ENCODE measurements at regions not wholly inside any gene's neighbourhood (a gene's known extent, or its start where the extent isn't known, plus 50 kb on each side); places are given as distances from the start of the nearest gene placed in this dataset.

GRCh38 chr1:106646816-106647215 is 409.7 kb upstream of the PRMT6 start:
- no peaks in the 10 kb centered on the region for H3K36me3 Mint-ChIP-seq (ENCODE audit: low read depth)

GRCh38 chr1:106651028-106651762 is 405.3 kb upstream of the PRMT6 start:
- Mint-ChIP-seq H3K36me3 (ENCODE audit: low read depth) (no peaks in the 10 kb centered on the region), H3K27me3 (no peaks in the 10 kb centered on the region), H3K27ac (no peak overlapping the region), H3K4me3 (no peak overlapping the region), H3K4me1 (no peaks in the 10 kb centered on the region), H3K9me3 (peaks cover 4% of the 10 kb centered on the region)
- no peak for DNase-seq
- intact Hi-C loops (cut with micrococcal nuclease), result no loop called here

More at GRCh38 chr1:106646816-106647215, 409.7 kb upstream of the PRMT6 start:
- no peaks in the 10 kb centered on the region for H3K4me1 Mint-ChIP-seq
- intact Hi-C loops (cut with micrococcal nuclease), result no loop called here
- no peaks in the 10 kb centered on the region for H3K27me3 Mint-ChIP-seq
- H3K4me3 Mint-ChIP-seq, result no peak overlapping the region
- DNase-seq, result no peak
- no peak overlapping the region for H3K27ac Mint-ChIP-seq
- H3K9me3 Mint-ChIP-seq, result no peaks in the 10 kb centered on the region

GRCh38 chr1:106659490-106660244 is 396.8 kb upstream of the PRMT6 start:
- intact Hi-C loops (cut with micrococcal nuclease), result no loop called here

GRCh38 chr1:106675558-106675957 is 380.9 kb upstream of the PRMT6 start:
- no peak for DNase-seq
- intact Hi-C loops (cut with micrococcal nuclease), result no loop called here
- Mint-ChIP-seq H3K4me1 (no peaks in the 10 kb centered on the region), H3K4me3 (no peak overlapping the region), H3K9me3 (no peaks in the 10 kb centered on the region), H3K27ac (no peak overlapping the region), H3K27me3 (no peaks in the 10 kb centered on the region), H3K36me3 (ENCODE audit: low read depth) (no peaks in the 10 kb centered on the region)

More at GRCh38 chr1:106659490-106660244, 396.8 kb upstream of the PRMT6 start:
- Mint-ChIP-seq H3K36me3 (ENCODE audit: low read depth) (no peaks in the 10 kb centered on the region), H3K27ac (no peak overlapping the region), H3K27me3 (no peaks in the 10 kb centered on the region), H3K4me1 (no peaks in the 10 kb centered on the region), H3K9me3 (peaks cover 4% of the 10 kb centered on the region), H3K4me3 (no peak overlapping the region)
- DNase-seq, result no peak

- DNase-seq, result no peak
- H3K27ac Mint-ChIP-seq, result no peak overlapping the region
- no peaks in the 10 kb centered on the region for H3K9me3 Mint-ChIP-seq
- no peaks in the 10 kb centered on the region for H3K27me3 Mint-ChIP-seq
- H3K36me3 Mint-ChIP-seq (ENCODE audit: low read depth), result no peaks in the 10 kb centered on the region
- intact Hi-C loops (cut with micrococcal nuclease), result no loop called here
- no peak overlapping the region for H3K4me3 Mint-ChIP-seq
- H3K4me1 Mint-ChIP-seq, result no peaks in the 10 kb centered on the region
These were observed 380.5 kb upstream of the PRMT6 start for GRCh38 chr1:106676021-106676420.

GRCh38 chr1:106677181-106677580 is 379.3 kb upstream of the PRMT6 start:
- no peak overlapping the region for H3K4me3 Mint-ChIP-seq
- intact Hi-C loops (cut with micrococcal nuclease), result no loop called here
- H3K4me1 Mint-ChIP-seq, result no peaks in the 10 kb centered on the region
- no peaks in the 10 kb centered on the region for H3K9me3 Mint-ChIP-seq
- H3K27ac Mint-ChIP-seq, result no peak overlapping the region
- H3K36me3 Mint-ChIP-seq (ENCODE audit: low read depth), result no peaks in the 10 kb centered on the region
- H3K27me3 Mint-ChIP-seq, result no peaks in the 10 kb centered on the region
- DNase-seq, result no peak

GRCh38 chr1:106677721-106678120 is 378.8 kb upstream of the PRMT6 start:
- no peaks in the 10 kb centered on the region for H3K36me3 Mint-ChIP-seq (ENCODE audit: low read depth)

GRCh38 chr1:106678279-106679050 is 378.0 kb upstream of the PRMT6 start:
- no peak overlapping the region for H3K27ac Mint-ChIP-seq
- no peaks in the 10 kb centered on the region for H3K9me3 Mint-ChIP-seq
- intact Hi-C loops (cut with micrococcal nuclease), result no loop called here
- H3K4me1 Mint-ChIP-seq, result no peaks in the 10 kb centered on the region
- DNase-seq, result no peak
- no peak overlapping the region for H3K4me3 Mint-ChIP-seq
- no peaks in the 10 kb centered on the region for H3K36me3 Mint-ChIP-seq (ENCODE audit: low read depth)
- no peaks in the 10 kb centered on the region for H3K27me3 Mint-ChIP-seq

More at GRCh38 chr1:106677721-106678120, 378.8 kb upstream of the PRMT6 start:
- H3K4me3 Mint-ChIP-seq, result no peak overlapping the region
- H3K4me1 Mint-ChIP-seq, result no peaks in the 10 kb centered on the region
- intact Hi-C loops (cut with micrococcal nuclease), result no loop called here
- no peaks in the 10 kb centered on the region for H3K9me3 Mint-ChIP-seq
- H3K27me3 Mint-ChIP-seq, result no peaks in the 10 kb centered on the region
- no peak for DNase-seq
- no peak overlapping the region for H3K27ac Mint-ChIP-seq

GRCh38 chr1:106680216-106680615 is 376.3 kb upstream of the PRMT6 start:
- Mint-ChIP-seq H3K4me3 (no peak overlapping the region), H3K9me3 (no peaks in the 10 kb centered on the region), H3K36me3 (ENCODE audit: low read depth) (no peaks in the 10 kb centered on the region), H3K4me1 (no peaks in the 10 kb centered on the region), H3K27me3 (no peaks in the 10 kb centered on the region), H3K27ac (no peak overlapping the region)
- intact Hi-C loops (cut with micrococcal nuclease), result no loop called here
- DNase-seq, result no peak

GRCh38 chr1:106680776-106681344 is 375.6 kb upstream of the PRMT6 start:
- Mint-ChIP-seq H3K27ac (no peak overlapping the region), H3K4me3 (no peak overlapping the region), H3K27me3 (no peaks in the 10 kb centered on the region)

GRCh38 chr1:106681939-106682522 is 374.4 kb upstream of the PRMT6 start:
- no peaks in the 10 kb centered on the region for H3K4me1 Mint-ChIP-seq
- no peak for DNase-seq
- no peaks in the 10 kb centered on the region for H3K36me3 Mint-ChIP-seq (ENCODE audit: low read depth)
- no peaks in the 10 kb centered on the region for H3K9me3 Mint-ChIP-seq
- no peak overlapping the region for H3K4me3 Mint-ChIP-seq
- no peak overlapping the region for H3K27ac Mint-ChIP-seq
- intact Hi-C loops (cut with micrococcal nuclease), result no loop called here
- no peaks in the 10 kb centered on the region for H3K27me3 Mint-ChIP-seq

More at GRCh38 chr1:106680776-106681344, 375.6 kb upstream of the PRMT6 start:
- no peaks in the 10 kb centered on the region for H3K9me3 Mint-ChIP-seq
- no peak for DNase-seq
- H3K36me3 Mint-ChIP-seq (ENCODE audit: low read depth), result no peaks in the 10 kb centered on the region
- H3K4me1 Mint-ChIP-seq, result no peaks in the 10 kb centered on the region
- intact Hi-C loops (cut with micrococcal nuclease), result no loop called here

GRCh38 chr1:106688446-106688845 is 368.0 kb upstream of the PRMT6 start:
- intact Hi-C loops (cut with micrococcal nuclease), result no loop called here
- Mint-ChIP-seq H3K4me1 (no peaks in the 10 kb centered on the region), H3K36me3 (ENCODE audit: low read depth) (no peaks in the 10 kb centered on the region), H3K9me3 (peaks cover 4% of the 10 kb centered on the region), H3K4me3 (no peak overlapping the region), H3K27me3 (no peaks in the 10 kb centered on the region), H3K27ac (no peak overlapping the region)
- DNase-seq, result no peak

GRCh38 chr1:106698660-106699059 is 357.8 kb upstream of the PRMT6 start:
- no peaks in the 10 kb centered on the region for H3K36me3 Mint-ChIP-seq (ENCODE audit: low read depth)
- intact Hi-C loops (cut with micrococcal nuclease), result no loop called here
- peaks cover 3% of the 10 kb centered on the region for H3K9me3 Mint-ChIP-seq
- H3K27me3 Mint-ChIP-seq, result no peaks in the 10 kb centered on the region
- no peaks in the 10 kb centered on the region for H3K4me1 Mint-ChIP-seq
- H3K27ac Mint-ChIP-seq, result no peak overlapping the region
- DNase-seq, result no peak
- no peak overlapping the region for H3K4me3 Mint-ChIP-seq

All from activated CD4-positive, alpha-beta T cell treated with anti-CD3 and anti-CD28 coated beads, Interleukin-2, amount 10 ng/mL, durations not matched to agents 24 days and 14 days (primary cell).